ENCODE measurements at regions not wholly inside any gene's neighbourhood (a gene's known extent, or its start where the extent isn't known, plus 50 kb on each side); places are given as distances from the start of the nearest gene placed in this dataset.
A peak's percentile ranks its signal among the peaks of the same experiment; 100 is the strongest.

GRCh38 chr7:109246330-109247077 lies 676.8 kb downstream of the DNAJB9 start:
- no peaks in the 10 kb centered on the region for H3K79me1 ChIP-seq (ENCODE audit: low read depth in 1 of 2, low read length in 2 of 2)
- CTCF ChIA-PET: no interaction called here
- H2AFZ ChIP-seq (replicated peaks; ENCODE audit: low read length, poor library complexity): no peak overlapping the region
- H4K20me1 ChIP-seq (ENCODE audit: insufficient read depth, low read length): no peaks in the 10 kb centered on the region
- in situ Hi-C loops (cut with MboI; ENCODE audit: low sequenced_read_pairs): no loop called here
- H3K18ac ChIP-seq (ENCODE audit: low read depth, low read length): no peak overlapping the region
- H3K9ac ChIP-seq (ENCODE audit: low read depth, low read length): no peak overlapping the region
- no peak overlapping the region for H4K8ac ChIP-seq (ENCODE audit: low read depth in 2 of 2, low read length in 2 of 2)
- POLR2A ChIA-PET (ENCODE audit: unreplicated experiment): no interaction called here
- H3K27ac ChIP-seq (ENCODE audit: insufficient read depth, low read length): no peak overlapping the region
- H3K36me3 ChIP-seq (ENCODE audit: control insufficient read depth, insufficient read depth, low read length): no peaks in the 10 kb centered on the region
- no peak for ATAC-seq (ENCODE audit: low read depth)
- no peak overlapping the region for H2BK20ac ChIP-seq (ENCODE audit: low read depth, low read length)
- H3K9me3 ChIP-seq (ENCODE audit: control insufficient read depth, insufficient read depth, low read length): peaks cover 4% of the 10 kb centered on the region; the same call in 1 of the 2 replicates
- intact Hi-C loops (cut with micrococcal nuclease): no loop called here
- no peaks in the 10 kb centered on the region for H3K4me1 ChIP-seq (ENCODE audit: control insufficient read depth, insufficient read depth, low read length)
- no peak overlapping the region for H3K4me3 ChIP-seq (ENCODE audit: insufficient read depth, low read depth, low read length)
- DNase-seq: no peak
- H3K56ac ChIP-seq (ENCODE audit: extremely low read depth, insufficient read depth, low read length): no peak overlapping the region
- H4K5ac ChIP-seq (ENCODE audit: low read depth, low read length): no peak overlapping the region
- no peak overlapping the region for H3K4ac ChIP-seq (ENCODE audit: low read depth, low read length)
- H2BK15ac ChIP-seq (ENCODE audit: low read depth, low read length): no peak overlapping the region
- dilution Hi-C loops (cut with HindIII; ENCODE audit: low sequenced_read_pairs, unreplicated experiment): no loop called here
- H2AK5ac ChIP-seq (ENCODE audit: low read depth, low read length): no peak overlapping the region
- H4K91ac ChIP-seq (ENCODE audit: insufficient read depth, low read depth, low read length): no peak overlapping the region
- no peak overlapping the region for H2BK5ac ChIP-seq (ENCODE audit: low read depth, low read length, poor library complexity, severe bottlenecking)
- no peak overlapping the region for H2BK120ac ChIP-seq (ENCODE audit: low read depth, low read length)
- 47% methylated on average over 3 of the region's 10 CpGs; no CpG with 5 or more reads in 1 of the 2 experiments for WGBS, 2 experiments (ENCODE audit: extremely low coverage in 2 of 2, insufficient read length in 1 of 2)
- H3K9me1 ChIP-seq (ENCODE audit: insufficient read depth, low read length): no peaks in the 10 kb centered on the region
- H3K4me2 ChIP-seq (ENCODE audit: low read depth, low read length): no peak overlapping the region
- TF ChIP-seq MAZ (IDR thresholded peaks at IDR 0.05; ENCODE audit: borderline replicate concordance, low read depth, low read length) (no peak), ELK1 (IDR thresholded peaks at IDR 0.05; ENCODE audit: borderline replicate concordance, low read depth, low read length) (no peak), RCOR1 (IDR thresholded peaks at IDR 0.05; ENCODE audit: insufficient replicate concordance, low read length) (no peak), MAFK (IDR thresholded peaks at IDR 0.05; ENCODE audit: low read depth, low read length) (no peak), BHLHE40 (IDR thresholded peaks at IDR 0.05; ENCODE audit: low read depth, low read length) (no peak), CEBPB (IDR thresholded peaks at IDR 0.05; ENCODE audit: low read depth, low read length) (no peak), POLR2A (IDR thresholded peaks at IDR 0.05; ENCODE audit: low read depth, low read length) (no peak), NFE2L2 (IDR thresholded peaks at IDR 0.05; ENCODE audit: low read depth, low read length) (no peak), CHD1 (IDR thresholded peaks at IDR 0.05; ENCODE audit: low read depth, low read length) (no peak), SMC3 (IDR thresholded peaks at IDR 0.05; ENCODE audit: low read depth, low read length) (no peak), FOS (IDR thresholded peaks at IDR 0.05; ENCODE audit: low read depth, low read length) (no peak), RFX5 (IDR thresholded peaks at IDR 0.05; ENCODE audit: low read depth, low read length) (no peak), MXI1 (IDR thresholded peaks at IDR 0.05; ENCODE audit: borderline replicate concordance, low read depth, low read length) (no peak)
- no peak overlapping the region for H3K14ac ChIP-seq (replicated peaks; ENCODE audit: low read depth, low read length)
- no peak overlapping the region for H3K23ac ChIP-seq (ENCODE audit: low read depth, low read length)
- no peaks in the 10 kb centered on the region for H3K27me3 ChIP-seq (ENCODE audit: control insufficient read depth, insufficient read depth, low read length)
- H2AK9ac ChIP-seq (replicated peaks; ENCODE audit: low read depth, low read length, poor library complexity): peak overlapping the region; percentile 16
- no TSS peak for BruUV-seq (replicated peaks)
